ENCODE measurements at regions not wholly inside any gene's neighbourhood (a gene's known extent, or its start where the extent isn't known, plus 50 kb on each side); places are given as distances from the start of the nearest gene placed in this dataset.

DNA sequence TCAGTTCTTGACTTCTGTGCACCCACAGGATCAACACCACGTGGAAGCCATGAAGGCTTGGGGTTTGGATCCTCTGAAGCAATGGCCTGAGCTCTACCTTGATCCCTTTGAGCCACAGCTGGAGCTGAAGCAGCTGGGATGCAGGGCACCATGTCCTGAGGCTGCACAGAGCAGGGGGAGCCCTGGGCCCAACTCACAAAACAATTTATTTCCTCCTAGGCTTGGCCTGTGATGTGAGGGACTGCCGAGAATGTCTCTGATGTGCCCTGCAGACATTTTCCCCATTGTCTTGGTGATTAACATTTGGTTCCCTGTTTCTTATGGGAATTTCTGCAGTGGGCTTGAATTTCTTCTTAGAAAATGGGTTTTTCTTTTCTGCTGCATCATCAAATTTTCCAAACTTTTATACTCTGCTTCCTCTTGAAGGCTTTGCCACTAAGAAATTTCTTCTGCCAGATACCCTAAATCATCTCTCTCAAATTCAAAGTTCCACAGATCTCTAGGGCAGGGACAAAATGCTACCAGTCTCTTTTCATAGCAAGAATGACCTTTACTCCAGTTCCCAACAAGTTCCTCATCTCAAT is 288.2 kb downstream of the CCDC59 start:
- DNase-seq (ENCODE audit: low read depth): no peak
- TF ChIP-seq, protein P1, sequence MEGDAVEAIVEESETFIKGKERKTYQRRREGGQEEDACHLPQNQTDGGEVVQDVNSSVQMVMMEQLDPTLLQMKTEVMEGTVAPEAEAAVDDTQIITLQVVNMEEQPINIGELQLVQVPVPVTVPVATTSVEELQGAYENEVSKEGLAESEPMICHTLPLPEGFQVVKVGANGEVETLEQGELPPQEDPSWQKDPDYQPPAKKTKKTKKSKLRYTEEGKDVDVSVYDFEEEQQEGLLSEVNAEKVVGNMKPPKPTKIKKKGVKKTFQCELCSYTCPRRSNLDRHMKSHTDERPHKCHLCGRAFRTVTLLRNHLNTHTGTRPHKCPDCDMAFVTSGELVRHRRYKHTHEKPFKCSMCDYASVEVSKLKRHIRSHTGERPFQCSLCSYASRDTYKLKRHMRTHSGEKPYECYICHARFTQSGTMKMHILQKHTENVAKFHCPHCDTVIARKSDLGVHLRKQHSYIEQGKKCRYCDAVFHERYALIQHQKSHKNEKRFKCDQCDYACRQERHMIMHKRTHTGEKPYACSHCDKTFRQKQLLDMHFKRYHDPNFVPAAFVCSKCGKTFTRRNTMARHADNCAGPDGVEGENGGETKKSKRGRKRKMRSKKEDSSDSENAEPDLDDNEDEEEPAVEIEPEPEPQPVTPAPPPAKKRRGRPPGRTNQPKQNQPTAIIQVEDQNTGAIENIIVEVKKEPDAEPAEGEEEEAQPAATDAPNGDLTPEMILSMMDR (IDR thresholded peaks at IDR 0.05; ENCODE audit: control insufficient read depth, extremely low read depth, insufficient read depth): no peak
- H3K4me3 ChIP-seq (ENCODE audit: low read depth, low read length): no peak overlapping the region

DNA sequence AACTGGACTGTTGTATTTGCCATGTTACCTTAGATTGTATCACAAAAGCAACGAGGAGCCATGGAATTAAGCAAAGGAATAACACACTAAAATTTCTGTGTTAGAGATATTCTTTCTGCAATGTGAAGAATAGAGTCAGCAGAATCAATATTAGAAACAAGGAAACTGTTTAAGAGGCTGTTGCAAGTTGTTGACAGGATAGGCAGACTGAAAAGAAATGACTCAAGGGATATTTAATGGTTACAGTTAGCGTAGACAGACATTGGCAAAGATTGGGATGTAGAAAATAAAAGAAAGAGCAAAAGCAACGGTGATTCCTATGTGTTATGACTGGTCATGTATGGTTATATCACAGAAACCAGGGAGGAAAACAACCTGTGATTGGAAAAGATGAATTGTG is 299.0 kb upstream of the PPFIA2 start:
- TF ChIP-seq, protein P1 (IDR thresholded peaks at IDR 0.05; ENCODE audit: control insufficient read depth, extremely low read depth, insufficient read depth): no peak
- no peak overlapping the region for H3K4me3 ChIP-seq (ENCODE audit: low read depth, low read length)

DNA sequence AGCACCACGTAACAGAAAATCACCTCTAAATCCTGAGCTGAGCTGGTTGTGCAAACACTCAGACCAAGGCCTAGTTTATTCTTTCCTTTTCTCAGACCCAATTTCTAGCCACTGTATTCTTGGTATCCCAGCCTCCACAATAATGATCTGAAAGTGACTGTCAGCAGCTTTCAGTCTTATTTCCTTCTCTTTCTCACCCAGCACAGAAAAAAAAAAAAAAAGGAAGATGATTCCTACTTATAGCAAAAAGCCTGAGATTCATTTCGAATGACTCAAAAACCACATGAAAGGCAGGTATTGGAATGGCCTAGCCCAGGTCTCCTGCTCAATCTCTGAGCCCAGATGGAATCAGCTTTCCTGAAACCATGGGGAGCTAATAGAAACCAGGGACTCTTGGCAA is 298.6 kb upstream of the PPFIA2 start:
- DNase-seq (ENCODE audit: low read depth): no peak
- TF ChIP-seq, protein P1 (IDR thresholded peaks at IDR 0.05; ENCODE audit: control insufficient read depth, extremely low read depth, insufficient read depth): no peak
- no peak overlapping the region for H3K4me3 ChIP-seq (ENCODE audit: low read depth, low read length)

More for the DNA sequence above, 299.0 kb upstream of the PPFIA2 start:
- DNase-seq (ENCODE audit: low read depth): no peak

DNA sequence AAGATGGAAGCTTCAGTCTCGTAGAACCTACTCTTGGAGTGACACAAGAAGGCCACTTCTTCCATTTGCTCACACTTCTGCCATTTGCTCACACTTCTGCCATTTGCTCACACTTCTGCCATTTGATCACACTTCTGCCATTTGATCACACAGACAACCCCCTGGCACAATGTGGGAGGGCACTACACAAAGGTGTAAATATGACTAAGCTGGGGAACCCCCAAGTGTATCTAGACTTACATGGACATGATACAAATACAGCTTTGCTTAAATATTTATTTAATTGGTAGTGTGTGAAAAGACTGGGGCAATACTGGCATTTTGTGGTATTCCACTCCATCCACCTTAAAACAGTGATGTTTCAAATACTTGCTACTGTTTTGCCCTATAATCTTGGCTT is 296.2 kb upstream of the PPFIA2 start:
- DNase-seq (ENCODE audit: low read depth): no peak
- H3K4me3 ChIP-seq (ENCODE audit: low read depth, low read length): no peak overlapping the region
- TF ChIP-seq, protein P1 (IDR thresholded peaks at IDR 0.05; ENCODE audit: control insufficient read depth, extremely low read depth, insufficient read depth): no peak

DNA sequence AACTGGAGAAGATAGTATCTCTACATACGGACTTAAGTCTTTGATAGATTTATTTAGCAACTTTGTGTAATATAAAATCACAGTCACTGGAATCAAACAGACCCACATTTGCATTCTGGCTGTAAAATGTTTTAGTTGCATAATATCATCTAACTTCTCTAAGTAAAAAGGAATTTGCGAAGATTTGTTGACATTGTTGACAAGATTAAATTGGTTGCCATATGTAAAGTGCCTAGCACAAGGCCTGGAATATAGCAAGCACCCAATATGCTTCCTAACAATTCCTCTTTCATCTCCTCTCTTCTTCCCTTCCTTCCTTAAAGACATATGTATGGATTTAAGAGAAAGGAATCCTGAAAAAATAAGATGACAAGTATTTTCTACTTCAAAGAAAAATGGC is 295.4 kb upstream of the PPFIA2 start:
- no peak for DNase-seq (ENCODE audit: low read depth)
- TF ChIP-seq, protein P1 (IDR thresholded peaks at IDR 0.05; ENCODE audit: control insufficient read depth, extremely low read depth, insufficient read depth): no peak
- no peak overlapping the region for H3K4me3 ChIP-seq (ENCODE audit: low read depth, low read length)

DNA sequence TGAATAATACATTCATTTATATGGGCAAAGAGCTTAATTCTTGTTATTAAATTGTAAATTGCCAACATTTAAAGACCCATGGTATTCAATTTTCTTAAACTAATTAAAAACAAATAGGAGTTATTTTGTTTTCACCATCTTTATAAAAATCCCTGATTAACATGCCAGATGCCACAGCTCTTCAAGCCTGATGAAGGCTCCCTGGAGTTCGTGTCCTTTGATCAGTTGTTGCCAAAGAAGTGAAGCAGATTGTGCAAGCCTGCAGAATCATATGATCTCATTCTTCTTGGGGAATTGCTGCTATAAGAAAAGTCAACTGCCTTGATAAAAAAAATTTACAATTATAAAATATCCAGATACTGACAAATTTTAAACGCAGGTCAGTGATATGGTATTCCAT is 288.3 kb upstream of the PPFIA2 start:
- no peak overlapping the region for H3K4me3 ChIP-seq (ENCODE audit: low read depth, low read length)
- no peak for DNase-seq (ENCODE audit: low read depth)
- TF ChIP-seq, protein P1 (IDR thresholded peaks at IDR 0.05; ENCODE audit: control insufficient read depth, extremely low read depth, insufficient read depth): no peak
